SK-N-SH (cell line): ENCODE measurements at regions not wholly inside any gene's neighbourhood (a gene's known extent, or its start where the extent isn't known, plus 50 kb on each side); places are given as distances from the start of the nearest gene placed in this dataset.

Source experiments
- GABPA ChIP-seq: IDR thresholded peaks from 2 replicates; pipeline ENCODE4 v1.4.0; 2012; ENCODE audit warnings: low read depth, mild to moderate bottlenecking
- SMC3 ChIP-seq: IDR thresholded peaks from 2 replicates; pipeline ENCODE4 v1.6.1; 2012; ENCODE audit warnings: low read depth, low read length, improper control_type of control experiment
- TF ChIP-seq, protein P1 (sequence below): fragments of 200-600 bp; sonication (generic); IDR thresholded peaks from 2 replicates; pipeline ENCODE4 v1.6.1; 2017; ENCODE audit warnings: antibody characterized with exemption, mild to moderate bottlenecking, moderate library complexity

DNA sequence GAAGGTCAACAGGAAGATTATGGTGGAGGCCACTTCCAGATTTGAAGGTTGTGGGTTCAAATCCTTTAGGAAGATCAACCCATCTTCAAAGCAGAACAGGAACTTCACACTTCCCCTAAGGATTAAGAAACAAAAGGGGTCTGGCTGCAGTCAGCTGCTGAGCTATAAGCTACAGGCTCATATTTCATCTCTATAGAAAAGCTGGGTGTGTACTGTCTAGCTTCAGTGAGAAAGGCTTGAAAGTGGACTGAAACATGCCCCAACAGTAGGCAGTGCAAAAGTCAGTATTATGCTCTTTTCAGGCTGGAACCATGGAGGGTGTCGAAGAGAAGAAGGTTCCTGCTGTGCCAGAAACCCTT is 60.1 kb upstream of the SPDEF start:
- TF ChIP-seq SMC3 (no peak), GABPA (no peak)
- TF ChIP-seq, protein P1, sequence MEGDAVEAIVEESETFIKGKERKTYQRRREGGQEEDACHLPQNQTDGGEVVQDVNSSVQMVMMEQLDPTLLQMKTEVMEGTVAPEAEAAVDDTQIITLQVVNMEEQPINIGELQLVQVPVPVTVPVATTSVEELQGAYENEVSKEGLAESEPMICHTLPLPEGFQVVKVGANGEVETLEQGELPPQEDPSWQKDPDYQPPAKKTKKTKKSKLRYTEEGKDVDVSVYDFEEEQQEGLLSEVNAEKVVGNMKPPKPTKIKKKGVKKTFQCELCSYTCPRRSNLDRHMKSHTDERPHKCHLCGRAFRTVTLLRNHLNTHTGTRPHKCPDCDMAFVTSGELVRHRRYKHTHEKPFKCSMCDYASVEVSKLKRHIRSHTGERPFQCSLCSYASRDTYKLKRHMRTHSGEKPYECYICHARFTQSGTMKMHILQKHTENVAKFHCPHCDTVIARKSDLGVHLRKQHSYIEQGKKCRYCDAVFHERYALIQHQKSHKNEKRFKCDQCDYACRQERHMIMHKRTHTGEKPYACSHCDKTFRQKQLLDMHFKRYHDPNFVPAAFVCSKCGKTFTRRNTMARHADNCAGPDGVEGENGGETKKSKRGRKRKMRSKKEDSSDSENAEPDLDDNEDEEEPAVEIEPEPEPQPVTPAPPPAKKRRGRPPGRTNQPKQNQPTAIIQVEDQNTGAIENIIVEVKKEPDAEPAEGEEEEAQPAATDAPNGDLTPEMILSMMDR: no peak
